GM12878 (cell line): ENCODE measurements at regions not wholly inside any gene's neighbourhood (a gene's known extent, or its start where the extent isn't known, plus 50 kb on each side); places are given as distances from the start of the nearest gene placed in this dataset.

Source experiments
- ATAC-seq: fragments of 200-7000 bp; cut with Tn5 transposase; 3 replicates; pipeline ENCODE4 v1.9.1; 2020; ENCODE audit warnings: mild to moderate bottlenecking, moderate library complexity
- BruUV-seq: library from RNA; stranded (reverse); fragments of 400-500 nt; replicated peaks from 2 replicates; lab custom pipeline; 2021; lab: Mats Ljungman, UMichigan
- CTCF ChIA-PET: fragments of 300-600 bp; sonication (Branson Sonifier 250); formaldehyde crosslinking; extraction: SDS; loops from one replicate; lab custom pipeline; 2021; ENCODE audit warnings: inconsistent platforms; lab: Yijun Ruan, JAX
- POLR2A ChIA-PET: fragments of 350-600 bp; formaldehyde crosslinking; extraction: SDS; loops from one replicate; lab custom pipeline; 2021; ENCODE audit warnings: inconsistent platforms; lab: Charles Lee
- RAD21 ChIA-PET: fragments of 300-600 bp; sonication (Branson Sonifier 250); formaldehyde crosslinking; loops from one replicate; lab custom pipeline; 2023; ENCODE audit warnings: antibody characterized with exemption; ENCODE audit not compliant: unreplicated experiment; lab: Charles Lee
- SMC1A ChIA-PET: fragments of 300-600 bp; sonication (Branson Sonifier 250); formaldehyde crosslinking; loops from one replicate; lab custom pipeline; 2023; ENCODE audit not compliant: unreplicated experiment, uncharacterized antibody; lab: Charles Lee
- DNase-seq: peaks from one replicate; pipeline ENCODE4 v3.0.0-alpha.2; 2011; ENCODE audit warnings: low read depth, low spot score
- FAIRE-seq: peaks from 3 replicates; lab custom pipeline; 2011; peaks lifted over from hg19 to GRCh38; lab: Jason Lieb, UNC
- H2AFZ ChIP-seq: 2 replicates; pipeline ENCODE4 v1.6.0; 2011; ENCODE audit warnings: low read depth, low read length, control low read depth; ENCODE audit not compliant: control insufficient read depth
- H3K27ac ChIP-seq: 2 replicates; pipeline ENCODE4 v1.5.1; 2011; ENCODE audit warnings: control low read depth; ENCODE audit not compliant: control insufficient read depth, insufficient read depth
- H3K27me3 ChIP-seq, 2 experiments: replicated peaks in 1 of 2; 2 replicates each; pipeline versions ENCODE4 v1.6.0 to v1.6.1; 2011; ENCODE audit warnings: low read length in 1 of 2; ENCODE audit not compliant: control insufficient read depth in 2 of 2, insufficient read depth in 2 of 2
- H3K36me3 ChIP-seq, 2 experiments: 2 replicates each; pipeline ENCODE4 v1.5.1; 2011; ENCODE audit warnings: low read length in 1 of 2; ENCODE audit not compliant: control insufficient read depth in 2 of 2, insufficient read depth in 2 of 2
- H3K4me1 ChIP-seq: 2 replicates; pipeline ENCODE4 v1.6.1; 2011; ENCODE audit warnings: mild to moderate bottlenecking, low read length, moderate library complexity, mixed read lengths; ENCODE audit not compliant: control insufficient read depth, insufficient read depth
- H3K4me2 ChIP-seq: 2 replicates; pipeline ENCODE4 v1.6.0; 2011; ENCODE audit warnings: control low read depth; ENCODE audit not compliant: control insufficient read depth, insufficient read depth
- H3K4me3 ChIP-seq: fragments of 200-600 bp; sonication (generic); 2 replicates; pipeline ENCODE4 v1.5.1; 2016
- H3K79me2 ChIP-seq: 2 replicates; pipeline ENCODE4 v1.6.0; 2011; ENCODE audit warnings: low read length; ENCODE audit not compliant: control insufficient read depth, insufficient read depth
- H3K9ac ChIP-seq: 2 replicates; pipeline ENCODE4 v1.8.0; 2011; ENCODE audit warnings: low read length, control low read depth, mixed read lengths; ENCODE audit not compliant: control insufficient read depth, insufficient read depth
- H3K9me3 ChIP-seq: replicated peaks from 3 replicates; pipeline ENCODE4 v1.5.1; 2011; ENCODE audit warnings: mild to moderate bottlenecking, low read length; ENCODE audit not compliant: control insufficient read depth, insufficient read depth
- H4K20me1 ChIP-seq: 2 replicates; pipeline ENCODE4 v1.6.0; 2011; ENCODE audit not compliant: control insufficient read depth, insufficient read depth
- WGBS: methylation state at CpG from one replicate; pipeline ENCODE4 v1.1.6; 2016; ENCODE audit warnings: low lambda C conversion rate; ENCODE audit not compliant: insufficient replicate concordance, insufficient coverage; ENCODE audit errors: missing lambda C conversion rate; 5-methylcytosine and 5-hydroxymethylcytosine counted together
- in situ Hi-C: fragments of 300-500 bp; cut with MboI; formaldehyde crosslinking; loops from 9 replicates; pipeline ENCODE4 v1.14.3; 2018; ENCODE audit warnings: mixed read lengths
- intact Hi-C: fragments of 100-400 bp; cut with micrococcal nuclease; formaldehyde crosslinking; loops from one replicate; pipeline ENCODE4 v1.14.2; 2022; ENCODE audit not compliant: unreplicated experiment
- TF ChIP-seq, protein P1 (sequence below): fragments of 450-650 bp; formaldehyde crosslinking; IDR thresholded peaks from 2 replicates; pipeline ENCODE4 v1.5.0; 2022; ENCODE audit warnings: mild to moderate bottlenecking, missing genetic modification characterization
- TF ChIP-seq, protein P2 (sequence below): fragments of 450-650 bp; IDR thresholded peaks from 2 replicates; pipeline ENCODE4 v1.6.1; 2017; ENCODE audit warnings: low read depth, mild to moderate bottlenecking, moderate library complexity

DNA sequence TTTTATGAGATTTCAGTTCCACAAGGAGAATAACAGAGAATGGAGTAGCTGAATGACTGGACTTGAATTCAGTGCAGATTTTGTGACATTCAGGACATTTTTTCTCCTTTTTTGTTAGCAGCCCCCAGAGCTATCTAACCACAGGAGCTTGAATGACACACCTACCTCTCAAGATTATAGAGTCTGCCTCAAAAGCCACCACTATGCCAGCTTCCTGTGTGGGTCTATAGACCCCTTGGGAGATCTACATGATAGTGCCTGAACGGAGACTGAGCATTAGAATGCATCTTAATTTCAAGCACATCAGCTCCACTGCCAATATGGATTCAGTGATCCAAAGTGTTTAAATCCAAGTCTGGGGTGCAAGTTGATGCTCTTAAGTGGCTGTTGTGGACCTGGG, 74.4 kb upstream of the ZNF648 start:
- no peak for ATAC-seq
- in situ Hi-C loops: no loop called here
- POLR2A ChIA-PET: no interaction called here

More for the DNA sequence above, 74.4 kb upstream of the ZNF648 start:
- H4K20me1 ChIP-seq: no peaks in the 10 kb centered on the region
- no peak overlapping the region for H3K4me2 ChIP-seq
- H3K4me3 ChIP-seq: no peak overlapping the region
- intact Hi-C loops: no loop called here
- ChIA-PET CTCF (interaction anchor here (0.7 to 2.5 kb wide), 5 partner anchors 10 to 842 kb away, joined by 3 to 10 read pairs (median 5); no protein-coding TSS in a partner anchor), SMC1A (interaction anchor here (0.7 kb wide), 1 partner anchor 10 kb away, joined by 3 read pairs; no protein-coding TSS in a partner anchor), RAD21 (interaction anchor here (1.1 to 1.2 kb wide), 2 partner anchors 10 to 11 kb away, joined by 3 read pairs; no protein-coding TSS in a partner anchor)
- H3K27ac ChIP-seq: no peak overlapping the region
- H3K27me3 ChIP-seq: no peaks in the 10 kb centered on the region
- TF ChIP-seq, protein P1, sequence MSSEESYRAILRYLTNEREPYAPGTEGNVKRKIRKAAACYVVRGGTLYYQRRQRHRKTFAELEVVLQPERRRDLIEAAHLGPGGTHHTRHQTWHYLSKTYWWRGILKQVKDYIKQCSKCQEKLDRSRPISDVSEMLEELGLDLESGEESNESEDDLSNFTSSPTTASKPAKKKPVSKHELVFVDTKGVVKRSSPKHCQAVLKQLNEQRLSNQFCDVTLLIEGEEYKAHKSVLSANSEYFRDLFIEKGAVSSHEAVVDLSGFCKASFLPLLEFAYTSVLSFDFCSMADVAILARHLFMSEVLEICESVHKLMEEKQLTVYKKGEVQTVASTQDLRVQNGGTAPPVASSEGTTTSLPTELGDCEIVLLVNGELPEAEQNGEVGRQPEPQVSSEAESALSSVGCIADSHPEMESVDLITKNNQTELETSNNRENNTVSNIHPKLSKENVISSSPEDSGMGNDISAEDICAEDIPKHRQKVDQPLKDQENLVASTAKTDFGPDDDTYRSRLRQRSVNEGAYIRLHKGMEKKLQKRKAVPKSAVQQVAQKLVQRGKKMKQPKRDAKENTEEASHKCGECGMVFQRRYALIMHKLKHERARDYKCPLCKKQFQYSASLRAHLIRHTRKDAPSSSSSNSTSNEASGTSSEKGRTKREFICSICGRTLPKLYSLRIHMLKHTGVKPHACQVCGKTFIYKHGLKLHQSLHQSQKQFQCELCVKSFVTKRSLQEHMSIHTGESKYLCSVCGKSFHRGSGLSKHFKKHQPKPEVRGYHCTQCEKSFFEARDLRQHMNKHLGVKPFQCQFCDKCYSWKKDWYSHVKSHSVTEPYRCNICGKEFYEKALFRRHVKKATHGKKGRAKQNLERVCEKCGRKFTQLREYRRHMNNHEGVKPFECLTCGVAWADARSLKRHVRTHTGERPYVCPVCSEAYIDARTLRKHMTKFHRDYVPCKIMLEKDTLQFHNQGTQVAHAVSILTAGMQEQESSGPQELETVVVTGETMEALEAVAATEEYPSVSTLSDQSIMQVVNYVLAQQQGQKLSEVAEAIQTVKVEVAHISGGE: no peak
- TF ChIP-seq, protein P2, sequence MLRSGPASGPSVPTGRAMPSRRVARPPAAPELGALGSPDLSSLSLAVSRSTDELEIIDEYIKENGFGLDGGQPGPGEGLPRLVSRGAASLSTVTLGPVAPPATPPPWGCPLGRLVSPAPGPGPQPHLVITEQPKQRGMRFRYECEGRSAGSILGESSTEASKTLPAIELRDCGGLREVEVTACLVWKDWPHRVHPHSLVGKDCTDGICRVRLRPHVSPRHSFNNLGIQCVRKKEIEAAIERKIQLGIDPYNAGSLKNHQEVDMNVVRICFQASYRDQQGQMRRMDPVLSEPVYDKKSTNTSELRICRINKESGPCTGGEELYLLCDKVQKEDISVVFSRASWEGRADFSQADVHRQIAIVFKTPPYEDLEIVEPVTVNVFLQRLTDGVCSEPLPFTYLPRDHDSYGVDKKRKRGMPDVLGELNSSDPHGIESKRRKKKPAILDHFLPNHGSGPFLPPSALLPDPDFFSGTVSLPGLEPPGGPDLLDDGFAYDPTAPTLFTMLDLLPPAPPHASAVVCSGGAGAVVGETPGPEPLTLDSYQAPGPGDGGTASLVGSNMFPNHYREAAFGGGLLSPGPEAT: no peak
- H3K79me2 ChIP-seq: no peaks in the 10 kb centered on the region
- H3K4me1 ChIP-seq: no peaks in the 10 kb centered on the region
- DNase-seq: no peak
- no TSS peak for BruUV-seq
- H3K9me3 ChIP-seq: peaks cover 9% of the 10 kb centered on the region; the same call in 2 of the 3 replicates
- no peak for FAIRE-seq
- no peak overlapping the region for H3K9ac ChIP-seq
- WGBS: 0% methylated on average over 1 of the region's 1 CpG
- H3K36me3 ChIP-seq: no peaks in the 10 kb centered on the region
- H2AFZ ChIP-seq: no peak overlapping the region
